H9 (cell line): ENCODE measurements at regions not wholly inside any gene's neighbourhood (a gene's known extent, or its start where the extent isn't known, plus 50 kb on each side); places are given as distances from the start of the nearest gene placed in this dataset.

ENCODE experiments used
- DNase-seq: peaks from one replicate; pipeline ENCODE4 v3.0.0-alpha.2; 2017
- H2AFZ ChIP-seq: one replicate; pipeline ENCODE4 v1.6.1; 2013; ENCODE audit warnings: mild to moderate bottlenecking, low read length, control low read depth, moderate library complexity
- H2AK5ac ChIP-seq: 2 replicates; pipeline ENCODE4 v1.6.1; 2013; ENCODE audit warnings: low read length, control low read depth, mixed read lengths; ENCODE audit not compliant: insufficient read length
- H2BK120ac ChIP-seq: one replicate; pipeline ENCODE4 v1.6.1; 2013; ENCODE audit warnings: low read depth, mild to moderate bottlenecking, low read length, control low read depth, inconsistent platforms; ENCODE audit not compliant: poor library complexity, severe bottlenecking
- H2BK12ac ChIP-seq: 2 replicates; pipeline ENCODE4 v1.6.1; 2013; ENCODE audit warnings: low read length, control low read depth, mixed read lengths, low read depth; ENCODE audit not compliant: insufficient read length
- H2BK15ac ChIP-seq: 2 replicates; pipeline ENCODE4 v1.6.1; 2013; ENCODE audit warnings: low read depth, low read length, control low read depth
- H2BK20ac ChIP-seq: one replicate; pipeline ENCODE4 v1.6.1; 2013; ENCODE audit warnings: low read depth, mild to moderate bottlenecking, low read length, control low read depth, inconsistent platforms; ENCODE audit not compliant: poor library complexity, severe bottlenecking
- H2BK5ac ChIP-seq: 2 replicates; pipeline ENCODE4 v1.6.1; 2013; ENCODE audit warnings: low read length, control low read depth, mixed read lengths; ENCODE audit not compliant: insufficient read length
- H3K14ac ChIP-seq: 2 replicates; pipeline ENCODE4 v1.6.1; 2013; ENCODE audit warnings: low read length, control low read depth; ENCODE audit not compliant: insufficient read depth
- H3K18ac ChIP-seq: 2 replicates; pipeline ENCODE4 v1.6.1; 2013; ENCODE audit warnings: low read depth, mild to moderate bottlenecking, mixed read lengths, low read length, control low read depth; ENCODE audit not compliant: insufficient read length
- H3K23ac ChIP-seq: 2 replicates; pipeline ENCODE4 v1.6.1; 2013; ENCODE audit warnings: low read length, control low read depth, mixed read lengths, low read depth; ENCODE audit not compliant: insufficient read length
- H3K23me2 ChIP-seq: 2 replicates; pipeline ENCODE4 v1.6.1; 2013; ENCODE audit warnings: low read depth, mild to moderate bottlenecking, mixed read lengths, low read length, control low read depth; ENCODE audit not compliant: insufficient read length, poor library complexity, severe bottlenecking
- H3K27ac ChIP-seq: 2 replicates; pipeline ENCODE4 v1.5.1; 2013; ENCODE audit warnings: low read length, control low read depth, mixed read lengths, low read depth; ENCODE audit not compliant: insufficient read length
- H3K27me3 ChIP-seq: 2 replicates; pipeline ENCODE4 v1.6.1; 2013; ENCODE audit warnings: low read length, control low read depth, inconsistent platforms; ENCODE audit not compliant: insufficient read depth
- H3K4ac ChIP-seq: 2 replicates; pipeline ENCODE4 v1.6.1; 2013; ENCODE audit warnings: low read depth, mild to moderate bottlenecking, control low read depth, inconsistent platforms, low read length, moderate library complexity
- H3K4me1 ChIP-seq: 2 replicates; pipeline ENCODE4 v1.6.1; 2013; ENCODE audit warnings: low read length, control low read depth, inconsistent platforms; ENCODE audit not compliant: insufficient read depth
- H3K4me2 ChIP-seq: 2 replicates; pipeline ENCODE4 v1.6.1; 2013; ENCODE audit warnings: low read length, control low read depth, mixed read lengths; ENCODE audit not compliant: insufficient read length, insufficient read depth
- H3K56ac ChIP-seq: 2 replicates; pipeline ENCODE4 v1.6.1; 2013; ENCODE audit warnings: low read depth, mild to moderate bottlenecking, mixed read lengths, low read length, control low read depth; ENCODE audit not compliant: insufficient read length
- H3K79me1 ChIP-seq: 2 replicates; pipeline ENCODE4 v1.6.1; 2013; ENCODE audit warnings: low read depth, mild to moderate bottlenecking, moderate library complexity, low read length, control low read depth, inconsistent platforms; ENCODE audit not compliant: insufficient read depth, poor library complexity, severe bottlenecking
- H3K79me2 ChIP-seq: 2 replicates; pipeline ENCODE4 v1.6.1; 2013; ENCODE audit warnings: low read length, control low read depth, inconsistent platforms; ENCODE audit not compliant: insufficient read depth
- H3K9ac ChIP-seq: 2 replicates; pipeline ENCODE4 v1.6.1; 2013; ENCODE audit warnings: low read length, control low read depth, mixed read lengths; ENCODE audit not compliant: insufficient read length; ENCODE audit errors: extremely low read depth
- H3K9me3 ChIP-seq: one replicate; pipeline ENCODE4 v1.6.1; 2013; ENCODE audit warnings: low read depth, low read length, inconsistent platforms; ENCODE audit not compliant: control insufficient read depth
- H3T11ph ChIP-seq: one replicate; pipeline ENCODE4 v1.6.1; 2013; ENCODE audit warnings: mild to moderate bottlenecking, low read length, control low read depth, inconsistent platforms
- H4K20me1 ChIP-seq: one replicate; pipeline ENCODE4 v1.6.1; 2013; ENCODE audit not compliant: control insufficient read depth, insufficient read length, insufficient read depth
- H4K5ac ChIP-seq: 2 replicates; pipeline ENCODE4 v1.6.1; 2013; ENCODE audit warnings: low read depth, mild to moderate bottlenecking, mixed read lengths, low read length, control low read depth; ENCODE audit not compliant: insufficient read length
- H4K8ac ChIP-seq: replicated peaks from 2 replicates; pipeline ENCODE4 v1.6.1; 2013; ENCODE audit warnings: low read length, control low read depth, mixed read lengths, low read depth; ENCODE audit not compliant: insufficient read length
- H4K91ac ChIP-seq: 2 replicates; pipeline ENCODE4 v1.6.1; 2013; ENCODE audit warnings: low read depth, mild to moderate bottlenecking, moderate library complexity, mixed read lengths, low read length, control low read depth; ENCODE audit not compliant: insufficient read length
- H3K27ac Mint-ChIP-seq, 3 experiments: 2 replicates in 2 of 3; 3 replicates in 1 of 3; pipeline ENCODE4 v1.8.0; 2020 to 2021; ENCODE audit warnings: mixed read lengths in 3 of 3, mild to moderate bottlenecking in 1 of 3, moderate library complexity in 1 of 3
- H3K27me3 Mint-ChIP-seq: 2 replicates; pipeline ENCODE4 v1.8.0; 2021; ENCODE audit warnings: low read depth, mild to moderate bottlenecking, moderate library complexity, mixed read lengths
- H3K36me3 Mint-ChIP-seq, 3 experiments: 2 replicates in 2 of 3; 3 replicates in 1 of 3; pipeline ENCODE4 v1.8.0; 2020 to 2021; ENCODE audit warnings: low read depth in 3 of 3, mixed read lengths in 3 of 3; ENCODE audit not compliant: insufficient read depth in 1 of 3
- H3K4me1 Mint-ChIP-seq, 2 experiments: 2 replicates each; pipeline ENCODE4 v1.8.0; 2020; ENCODE audit warnings: mixed read lengths in 2 of 2
- H3K4me3 Mint-ChIP-seq, 2 experiments: 2 replicates in 1 of 2; 3 replicates in 1 of 2; pipeline ENCODE4 v1.8.0; 2020 to 2021; ENCODE audit warnings: mild to moderate bottlenecking in 2 of 2, mixed read lengths in 2 of 2, moderate library complexity in 1 of 2
- H3K9me3 Mint-ChIP-seq, 2 experiments: 2 replicates in 1 of 2; 3 replicates in 1 of 2; pipeline ENCODE4 v1.8.0; 2020; ENCODE audit warnings: mild to moderate bottlenecking in 2 of 2, mixed read lengths in 2 of 2, moderate library complexity in 1 of 2
- CTCF ChIP-seq: fragments of 200-600 bp; sonication (generic); conservative IDR thresholded peaks from 3 replicates; pipeline ENCODE4 v1.8.0; 2021; ENCODE audit warnings: antibody characterized with exemption, mild to moderate bottlenecking
- WGBS: extraction: QIAGEN DNeasy Blood & Tissue Kit; methylation state at CpG from one replicate; pipeline ENCODE4 v1.1.7; 2013; ENCODE audit warnings: missing lambda C conversion rate, low lambda C conversion rate, mixed read lengths; ENCODE audit not compliant: insufficient read length; ENCODE audit errors: extremely low coverage; 5-methylcytosine and 5-hydroxymethylcytosine counted together

GRCh38 chr1:165119086-165119485 lies 237.4 kb downstream of the LMX1A start:
- H2BK15ac ChIP-seq, result no peak overlapping the region

More at GRCh38 chr1:165119086-165119485, 237.4 kb downstream of the LMX1A start:
- Histone ChIP-seq H3K4me2 (no peak overlapping the region), H3T11ph (no peak overlapping the region), H3K18ac (no peak overlapping the region), H3K27me3 (peaks cover 18% of the 10 kb centered on the region; the same call in 1 of the 2 replicates), H3K23me2 (peaks cover 4% of the 10 kb centered on the region), H3K79me1 (no peaks in the 10 kb centered on the region), H2BK12ac (no peak overlapping the region), H3K27ac (no peak overlapping the region), H2AK5ac (no peak overlapping the region), H2BK120ac (no peak overlapping the region), H3K79me2 (no peaks in the 10 kb centered on the region), H3K23ac (no peak overlapping the region), H2BK20ac (no peak overlapping the region), H3K56ac (no peak overlapping the region), H3K14ac (no peak overlapping the region; the same call in 1 of the 2 replicates), H2BK5ac (no peak overlapping the region), H3K9me3 (no peaks in the 10 kb centered on the region), H4K5ac (no peak overlapping the region), H4K20me1 (no peaks in the 10 kb centered on the region), H3K4ac (no peak overlapping the region), H4K91ac (no peak overlapping the region), H3K9ac (no peak overlapping the region), H4K8ac (no peak overlapping the region), H3K4me1 (no peaks in the 10 kb centered on the region), H2AFZ (no peak overlapping the region)
- no peak overlapping the region; a peak in 1 of 5 replicates for H3K4me3 Mint-ChIP-seq
- peaks cover 0 to 2% of the 10 kb centered on the region in 2 experiments; a peak in 1 of 5 replicates for H3K9me3 Mint-ChIP-seq
- peaks cover 11% of the 10 kb centered on the region in 2 experiments; a peak in 3 of 4 replicates for H3K4me1 Mint-ChIP-seq
- no peaks in the 10 kb centered on the region for H3K36me3 Mint-ChIP-seq
- DNase-seq, result no peak
- TF ChIP-seq CTCF, result no peak
- H3K27me3 Mint-ChIP-seq, result peaks cover 91% of the 10 kb centered on the region
- WGBS, result no CpG with 5 or more reads among the region's 5 CpGs
- no peak overlapping the region for H3K27ac Mint-ChIP-seq
